Natural killer cell (primary cell): ENCODE measurements at regions not wholly inside any gene's neighbourhood (a gene's known extent, or its start where the extent isn't known, plus 50 kb on each side); places are given as distances from the start of the nearest gene placed in this dataset.

Source experiments
- ATAC-seq, 3 donors: fragments of 150-1000 bp in 2 of 3; fragments of 200-7000 bp in 1 of 3; cut with Tn5 transposase; 1 replicate in 1 of 3; 2 replicates in 2 of 3; pipeline ENCODE4 v1.10.0; 2021; ENCODE audit warnings: mild to moderate bottlenecking in 2 of 3, moderate library complexity in 2 of 3
- DNase-seq, 2 donors: peaks; one replicate each; pipeline versions ENCODE4 v3.0.0 to v3.0.0-alpha.2; 2013 to 2021; ENCODE audit warnings: mixed read lengths in 1 of 2
- H3K27ac ChIP-seq: one replicate; pipeline ENCODE4 v1.5.1; 2013; ENCODE audit warnings: mild to moderate bottlenecking, low read length
- H3K27me3 ChIP-seq: one replicate; pipeline ENCODE4 v1.6.1; 2013; ENCODE audit warnings: low read length; ENCODE audit not compliant: control insufficient read depth, insufficient read depth
- H3K36me3 ChIP-seq: one replicate; pipeline ENCODE4 v1.6.1; 2013; ENCODE audit warnings: low read length; ENCODE audit not compliant: control insufficient read depth, insufficient read depth
- H3K4me1 ChIP-seq: one replicate; pipeline ENCODE4 v1.6.1; 2013; ENCODE audit warnings: low read length; ENCODE audit not compliant: control insufficient read depth, insufficient read depth
- H3K4me3 ChIP-seq: one replicate; pipeline ENCODE4 v1.5.1; 2013; ENCODE audit warnings: low read length
- H3K9me3 ChIP-seq: one replicate; pipeline ENCODE4 v1.6.1; 2013; ENCODE audit warnings: low read length; ENCODE audit not compliant: control insufficient read depth, insufficient read depth
- H3K27ac Mint-ChIP-seq, 2 donors: one replicate each; pipeline ENCODE4 v1.8.0; 2022; ENCODE audit warnings: mild to moderate bottlenecking in 2 of 2, mixed read lengths in 2 of 2, moderate library complexity in 1 of 2
- H3K27me3 Mint-ChIP-seq, 2 donors: one replicate each; pipeline ENCODE4 v1.8.0; 2022; ENCODE audit warnings: low read depth in 2 of 2, mixed read lengths in 2 of 2
- H3K36me3 Mint-ChIP-seq: one replicate; pipeline ENCODE4 v1.8.0; 2022; ENCODE audit warnings: mixed read lengths
- H3K4me1 Mint-ChIP-seq, 2 donors: one replicate each; pipeline ENCODE4 v1.8.0; 2022; ENCODE audit warnings: mixed read lengths in 2 of 2
- H3K4me3 Mint-ChIP-seq: one replicate; pipeline ENCODE4 v1.8.0; 2022; ENCODE audit warnings: mild to moderate bottlenecking, moderate library complexity, mixed read lengths
- H3K9me3 Mint-ChIP-seq, 2 donors: one replicate each; pipeline ENCODE4 v1.8.0; 2022; ENCODE audit warnings: mixed read lengths in 2 of 2
- WGBS: methylation state at CpG from one replicate; pipeline ENCODE4 v1.1.7; 2013; ENCODE audit warnings: missing lambda C conversion rate; ENCODE audit not compliant: insufficient coverage; 5-methylcytosine and 5-hydroxymethylcytosine counted together
- intact Hi-C: fragments of 100-400 bp; cut with micrococcal nuclease; formaldehyde crosslinking; loops from one replicate; pipeline ENCODE4 v1.14.2; 2022
- TF ChIP-seq, protein P1 (sequence below): fragments of 200-600 bp; IDR thresholded peaks from one replicate; pipeline ENCODE4 v1.8.0; 2022; ENCODE audit warnings: antibody characterized with exemption

DNA sequence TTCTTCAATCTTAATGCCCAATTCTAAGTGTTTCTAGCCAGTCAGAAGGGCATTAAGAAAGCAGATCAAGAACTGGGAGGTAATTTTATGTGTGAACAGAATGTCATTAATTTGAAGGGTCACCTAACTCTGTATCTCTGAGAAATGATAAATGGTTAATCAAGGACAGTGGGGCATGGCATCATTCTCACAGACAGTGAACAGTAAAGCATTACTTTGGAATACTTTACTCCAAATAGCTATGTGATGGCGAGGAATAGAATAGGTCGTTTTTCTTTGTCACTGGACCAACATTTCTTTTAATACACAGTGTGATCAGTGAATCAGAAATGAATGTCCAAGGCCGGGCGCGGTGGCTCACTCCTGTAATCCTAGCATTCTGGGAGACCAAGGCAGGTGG lies 166.1 kb upstream of the KRR1 start:
- H3K27ac Mint-ChIP-seq, result no peak overlapping the region

DNA sequence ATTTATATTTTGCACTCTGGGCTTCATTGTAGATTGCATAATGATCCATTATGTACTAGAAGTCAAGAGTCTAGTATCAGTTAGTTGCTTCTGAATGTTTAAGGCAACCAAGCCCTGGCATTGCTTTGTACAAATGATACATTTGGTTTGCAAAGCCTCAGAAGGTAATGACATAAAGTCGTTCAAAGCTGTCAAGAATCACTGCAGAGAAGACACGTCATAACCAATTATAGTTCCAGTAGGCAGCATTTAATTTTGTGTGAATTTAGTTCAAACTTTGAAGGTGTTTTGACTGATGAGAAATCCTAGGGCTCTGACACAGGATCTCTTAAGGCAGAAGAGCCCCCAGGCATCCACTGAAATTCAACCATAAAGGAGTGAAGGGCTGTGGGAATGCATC lies 163.0 kb upstream of the KRR1 start:
- no peaks in the 10 kb centered on the region for H3K9me3 ChIP-seq
- H3K9me3 Mint-ChIP-seq, result no peaks in the 10 kb centered on the region
- H3K27ac Mint-ChIP-seq, result no peak overlapping the region
- intact Hi-C loops, result no loop called here
- 91% methylated on average over 2 of the region's 2 CpGs for WGBS
- TF ChIP-seq, protein P1, sequence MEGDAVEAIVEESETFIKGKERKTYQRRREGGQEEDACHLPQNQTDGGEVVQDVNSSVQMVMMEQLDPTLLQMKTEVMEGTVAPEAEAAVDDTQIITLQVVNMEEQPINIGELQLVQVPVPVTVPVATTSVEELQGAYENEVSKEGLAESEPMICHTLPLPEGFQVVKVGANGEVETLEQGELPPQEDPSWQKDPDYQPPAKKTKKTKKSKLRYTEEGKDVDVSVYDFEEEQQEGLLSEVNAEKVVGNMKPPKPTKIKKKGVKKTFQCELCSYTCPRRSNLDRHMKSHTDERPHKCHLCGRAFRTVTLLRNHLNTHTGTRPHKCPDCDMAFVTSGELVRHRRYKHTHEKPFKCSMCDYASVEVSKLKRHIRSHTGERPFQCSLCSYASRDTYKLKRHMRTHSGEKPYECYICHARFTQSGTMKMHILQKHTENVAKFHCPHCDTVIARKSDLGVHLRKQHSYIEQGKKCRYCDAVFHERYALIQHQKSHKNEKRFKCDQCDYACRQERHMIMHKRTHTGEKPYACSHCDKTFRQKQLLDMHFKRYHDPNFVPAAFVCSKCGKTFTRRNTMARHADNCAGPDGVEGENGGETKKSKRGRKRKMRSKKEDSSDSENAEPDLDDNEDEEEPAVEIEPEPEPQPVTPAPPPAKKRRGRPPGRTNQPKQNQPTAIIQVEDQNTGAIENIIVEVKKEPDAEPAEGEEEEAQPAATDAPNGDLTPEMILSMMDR, result no peak
- no peaks in the 10 kb centered on the region for H3K27me3 ChIP-seq
- no peak for DNase-seq
- no peaks in the 10 kb centered on the region for H3K36me3 ChIP-seq
- H3K4me1 Mint-ChIP-seq, result no peaks in the 10 kb centered on the region
- peaks cover 0 to 8% of the 10 kb centered on the region in 2 donors for H3K27me3 Mint-ChIP-seq
- H3K4me1 ChIP-seq, result no peaks in the 10 kb centered on the region
- H3K4me3 Mint-ChIP-seq, result no peak overlapping the region
- H3K27ac ChIP-seq, result no peak overlapping the region
- H3K4me3 ChIP-seq, result no peak overlapping the region
- ATAC-seq, result no peak
- no peaks in the 10 kb centered on the region for H3K36me3 Mint-ChIP-seq

More for the DNA sequence above, 166.1 kb upstream of the KRR1 start:
- Mint-ChIP-seq H3K36me3 (no peaks in the 10 kb centered on the region), H3K4me1 (no peaks in the 10 kb centered on the region), H3K9me3 (peaks cover 0 to 3% of the 10 kb centered on the region in 2 donors), H3K4me3 (no peak overlapping the region), H3K27me3 (peaks cover 0 to 8% of the 10 kb centered on the region in 2 donors)
- H3K4me1 ChIP-seq, result no peaks in the 10 kb centered on the region
- no peaks in the 10 kb centered on the region for H3K9me3 ChIP-seq
- DNase-seq (no peak), ATAC-seq (no peak)
- no peaks in the 10 kb centered on the region for H3K36me3 ChIP-seq
- WGBS, result 89% methylated on average over 5 of the region's 5 CpGs
- intact Hi-C loops, result no loop called here
- H3K4me3 ChIP-seq, result no peak overlapping the region
- H3K27me3 ChIP-seq, result no peaks in the 10 kb centered on the region
- no peak overlapping the region for H3K27ac ChIP-seq
- TF ChIP-seq, protein P1, result no peak

DNA sequence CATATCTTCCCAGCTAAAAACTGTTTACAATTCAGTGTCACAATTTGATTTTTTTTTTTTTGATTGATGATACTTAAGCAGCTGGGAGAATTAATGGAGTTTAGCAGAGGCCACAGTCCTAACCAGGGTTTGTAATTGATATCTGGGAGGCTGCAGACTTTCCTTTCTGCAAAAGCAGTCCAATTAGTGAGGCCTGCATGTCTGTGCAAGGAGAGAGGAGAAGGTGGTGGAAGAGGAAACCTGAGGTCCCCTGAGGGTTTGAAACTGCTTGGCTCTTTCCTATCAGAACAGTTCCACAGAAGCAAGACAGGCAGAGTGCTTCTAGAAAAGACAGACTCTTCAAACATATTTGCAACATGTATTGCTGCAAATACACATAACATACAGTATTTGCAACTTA lies 160.8 kb upstream of the KRR1 start:
- no peak for DNase-seq
- peaks cover 0 to 8% of the 10 kb centered on the region in 2 donors for H3K27me3 Mint-ChIP-seq
- Histone ChIP-seq H3K4me1 (no peaks in the 10 kb centered on the region), H3K9me3 (no peaks in the 10 kb centered on the region), H3K36me3 (no peaks in the 10 kb centered on the region), H3K27ac (no peak overlapping the region), H3K4me3 (no peak overlapping the region), H3K27me3 (no peaks in the 10 kb centered on the region)
- intact Hi-C loops, result no loop called here
- no peaks in the 10 kb centered on the region for H3K36me3 Mint-ChIP-seq
- H3K4me1 Mint-ChIP-seq, result no peaks in the 10 kb centered on the region
- TF ChIP-seq, protein P1, result no peak
- H3K4me3 Mint-ChIP-seq, result no peak overlapping the region
- no peak overlapping the region for H3K27ac Mint-ChIP-seq
- no peak for ATAC-seq
- H3K9me3 Mint-ChIP-seq, result no peaks in the 10 kb centered on the region

DNA sequence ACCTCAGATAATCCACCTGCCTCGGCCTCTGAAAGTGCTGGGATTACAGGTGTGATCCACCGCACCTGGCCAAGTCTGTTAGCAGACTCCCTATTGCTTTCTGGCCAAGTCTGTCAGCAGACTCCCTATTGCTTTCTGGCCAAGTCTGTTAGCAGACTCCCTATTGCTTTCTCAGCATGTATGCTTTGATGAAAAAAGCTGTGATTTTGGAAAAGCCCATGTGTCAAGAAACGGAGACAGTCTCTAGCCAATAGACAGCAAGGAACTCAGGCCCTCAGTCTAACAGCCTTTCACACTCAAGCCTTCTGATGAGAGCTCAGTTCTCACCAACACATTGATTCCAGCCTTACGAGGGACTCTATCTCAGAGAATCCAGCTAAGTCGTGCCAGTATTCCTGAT lies 158.8 kb upstream of the KRR1 start:
- Histone ChIP-seq H3K9me3 (no peaks in the 10 kb centered on the region), H3K4me3 (no peak overlapping the region), H3K36me3 (no peaks in the 10 kb centered on the region), H3K27me3 (no peaks in the 10 kb centered on the region), H3K4me1 (no peaks in the 10 kb centered on the region), H3K27ac (no peak overlapping the region)
- H3K36me3 Mint-ChIP-seq, result no peaks in the 10 kb centered on the region
- H3K27ac Mint-ChIP-seq, result no peak overlapping the region
- H3K9me3 Mint-ChIP-seq, result no peaks in the 10 kb centered on the region
- TF ChIP-seq, protein P1, result no peak
- intact Hi-C loops, result no loop called here
- H3K4me1 Mint-ChIP-seq, result no peaks in the 10 kb centered on the region
- DNase-seq, result no peak
- no peak for ATAC-seq
- H3K4me3 Mint-ChIP-seq, result no peak overlapping the region
- 70% methylated on average over 5 of the region's 5 CpGs for WGBS
- H3K27me3 Mint-ChIP-seq, result peaks cover 0 to 8% of the 10 kb centered on the region in 2 donors
